Heart right ventricle (tissue), 16 donors: ENCODE measurements at regions not wholly inside any gene's neighbourhood (a gene's known extent, or its start where the extent isn't known, plus 50 kb on each side); places are given as distances from the start of the nearest gene placed in this dataset.

Source experiments
- ATAC-seq, 8 donors: fragments of 200-7000 bp; cut with Tn5 transposase; one replicate each; pipeline ENCODE4 v1.9.1; 2020; ENCODE audit warnings: mild to moderate bottlenecking in 8 of 8, moderate library complexity in 8 of 8, moderate number of reproducible peaks in 1 of 8
- DNase-seq, 2 donors: peaks; one replicate each; pipeline ENCODE4 v3.0.0-alpha.2; 2020
- H3K27ac ChIP-seq, 10 donors: fragments of 200-600 bp; sonication (generic) in 2 of 10; one replicate each; pipeline versions ENCODE4 v1.5.0 to v1.8.0; 2020 to 2022; ENCODE audit warnings: mild to moderate bottlenecking in 3 of 10
- H3K27me3 ChIP-seq, 7 donors: fragments of 200-600 bp; one replicate each; pipeline ENCODE4 v1.8.0; 2021 to 2022; ENCODE audit warnings: mild to moderate bottlenecking in 2 of 7
- H3K36me3 ChIP-seq, 9 donors: fragments of 200-600 bp; sonication (generic) in 1 of 9; one replicate each; pipeline versions ENCODE4 v1.5.0 to v1.8.0; 2020 to 2022; ENCODE audit warnings: mild to moderate bottlenecking in 2 of 9
- H3K4me1 ChIP-seq, 9 donors: fragments of 200-600 bp; sonication (generic) in 1 of 9; one replicate each; pipeline versions ENCODE4 v1.5.0 to v1.8.0; 2020 to 2022; ENCODE audit warnings: mild to moderate bottlenecking in 4 of 9
- H3K4me3 ChIP-seq, 10 donors: fragments of 200-600 bp; sonication (generic) in 2 of 10; one replicate each; pipeline versions ENCODE4 v1.5.0 to v1.8.0; 2020 to 2022; ENCODE audit warnings: mild to moderate bottlenecking in 7 of 10, moderate library complexity in 2 of 10
- H3K9me3 ChIP-seq, 11 donors: fragments of 200-600 bp in 10 of 11; sonication (generic) in 2 of 11; one replicate each; pipeline versions ENCODE4 v1.5.0 to v1.8.0; 2013 to 2022; ENCODE audit warnings: mild to moderate bottlenecking in 2 of 11, control low read depth in 1 of 11, moderate library complexity in 1 of 11
- CTCF ChIP-seq, 9 donors: fragments of 200-600 bp; sonication (generic) in 2 of 9; IDR thresholded peaks; one replicate each; pipeline versions ENCODE4 v1.5.0 to v1.8.0; 2021 to 2022; ENCODE audit warnings: antibody characterized with exemption in 9 of 9, mild to moderate bottlenecking in 5 of 9, moderate library complexity in 1 of 9
- WGBS, 2 donors: extraction: QIAGEN DNeasy Blood & Tissue Kit; methylation state at CpG; one replicate each; pipeline ENCODE4 v1.1.7; 2013; ENCODE audit warnings: inconsistent platforms in 1 of 2; 5-methylcytosine and 5-hydroxymethylcytosine counted together
- intact Hi-C, 10 donors: fragments of 100-400 bp; cut with DNase I; formaldehyde crosslinking; loops; one replicate each; pipeline versions ENCODE4 v1.11.1 to v1.14.2; 2022
- donor health status: Arrhythmogenic right ventricular cardiomyopathy.
- donor health status: ischemic (EF 13 %, LVEDD 7.1; RV severe dilation, severe dysfunction).
- donor health status: healthy with polysubstance abuse.
- donor health status: DM: no; HTN: yes; CAD: no.
- donor health status: DM: no; HTN: no; CAD: no.
- donor health status: ischemic (EF 25% LVEDD 6.9; RV normal size, moderate dysfunction).
- donor health status: ischemic (EF 25% LVEDD 5.7; RV mildly dilated, moderate dysfunction).
- donor health status: healthy.
- donor health status: DM: yes; HTN: yes; CAD: no.
- donor health status: Ischemic cardiomyopathy.
- donor health status: ischemic (EF 35%, LVEDD 5.7; RV mildly dilated, moderate dysfunction).
- donor health status: nonischemic (EF 11% LVEDD 7.7; RV severe dilation, severe dysfunction).
- donor health status: DM: yes; HTN: yes; CAD: no.
- donor health status: PGD.
- donor health status: ischemic (EF 29% LVEDD 5.4; RV normal size, mild dysfunction).
- donor health status: nonischemic (EF 23%, LVEDD 6.1; RV moderate dilation, normal function).

- ATAC-seq (no peak), DNase-seq (no peak)
- Histone ChIP-seq H3K9me3 (peaks cover 0 to 6% (median 0%) of the 10 kb centered on the region in 11 donors), H3K36me3 (no peaks in the 10 kb centered on the region), H3K4me1 (no peaks in the 10 kb centered on the region), H3K27ac (no peak overlapping the region), H3K4me3 (no peak overlapping the region), H3K27me3 (peaks cover 0 to 7% (median 0%) of the 10 kb centered on the region in 7 donors)
- no peak for TF ChIP-seq CTCF (IDR thresholded peaks at IDR 0.05)
- 78 to 86% methylated on average over 8 of the region's 8 CpGs for WGBS, 2 donors
- intact Hi-C loops: no loop called here
These were observed 461.7 kb upstream of the SOX11 start for GRCh38 chr2:5230444-5230843.

GRCh38 chr2:5230855-5231254 lies 461.3 kb upstream of the SOX11 start:
- TF ChIP-seq CTCF (IDR thresholded peaks at IDR 0.05): no peak
- no peak overlapping the region for H3K27ac ChIP-seq
- DNase-seq (no peak), ATAC-seq (no peak)
- H3K4me3 ChIP-seq: no peak overlapping the region
- intact Hi-C loops: no loop called here
- WGBS, 2 donors: 54 to 61% methylated on average over 3 of the region's 3 CpGs
- H3K4me1 ChIP-seq: no peaks in the 10 kb centered on the region
- peaks cover 0 to 7% (median 0%) of the 10 kb centered on the region in 7 donors for H3K27me3 ChIP-seq
- peaks cover 0 to 6% (median 0%) of the 10 kb centered on the region in 11 donors for H3K9me3 ChIP-seq
- H3K36me3 ChIP-seq: no peaks in the 10 kb centered on the region

- peaks cover 0 to 6% (median 0%) of the 10 kb centered on the region in 11 donors for H3K9me3 ChIP-seq
These were observed 460.9 kb upstream of the SOX11 start for GRCh38 chr2:5231287-5231686.

GRCh38 chr2:5234563-5234962 lies 457.6 kb upstream of the SOX11 start:
- 79 to 91% methylated on average over 2 of the region's 2 CpGs for WGBS, 2 donors
- Histone ChIP-seq H3K4me3 (no peak overlapping the region), H3K27ac (no peak overlapping the region), H3K36me3 (no peaks in the 10 kb centered on the region), H3K9me3 (peaks cover 0 to 6% (median 0%) of the 10 kb centered on the region in 11 donors), H3K4me1 (no peaks in the 10 kb centered on the region), H3K27me3 (no peaks in the 10 kb centered on the region)
- intact Hi-C loops: no loop called here
- ATAC-seq (no peak), DNase-seq (no peak)
- TF ChIP-seq CTCF (IDR thresholded peaks at IDR 0.05): no peak

More at GRCh38 chr2:5231287-5231686, 460.9 kb upstream of the SOX11 start:
- H3K4me3 ChIP-seq: no peak overlapping the region
- H3K36me3 ChIP-seq: no peaks in the 10 kb centered on the region
- H3K4me1 ChIP-seq: no peaks in the 10 kb centered on the region
- ATAC-seq: no peak
- H3K27me3 ChIP-seq: peaks cover 0 to 7% (median 0%) of the 10 kb centered on the region in 7 donors
- intact Hi-C loops: no loop called here
- no peak for DNase-seq
- H3K27ac ChIP-seq: no peak overlapping the region
- WGBS, 2 donors: 68 to 93% methylated on average over 2 of the region's 2 CpGs
- TF ChIP-seq CTCF (IDR thresholded peaks at IDR 0.05): no peak
